Left ventricle myocardium superior (tissue), 1 donor: ENCODE measurements at regions not wholly inside any gene's neighbourhood (a gene's known extent, or its start where the extent isn't known, plus 50 kb on each side); places are given as distances from the start of the nearest gene placed in this dataset.
"Not testable (repeated sequence)": the region's sequence is repeated elsewhere in the genome, so short reads cannot be mapped to it uniquely, and the experiment has no call there.

Experiments used
- ATAC-seq: fragments of 200-7000 bp; cut with Tn5 transposase; one replicate; pipeline ENCODE4 v1.9.1; 2020; ENCODE audit warnings: mild to moderate bottlenecking, moderate library complexity
- DNase-seq: peaks from one replicate; pipeline ENCODE4 v3.0.0-alpha.2; 2020
- intact Hi-C: fragments of 100-400 bp; cut with micrococcal nuclease; formaldehyde crosslinking; loops from one replicate; pipeline ENCODE4 v1.11.0; 2022
- donor health status: DM: no; HTN: yes; CAD: no; lungs with severe emphysema.

DNA sequence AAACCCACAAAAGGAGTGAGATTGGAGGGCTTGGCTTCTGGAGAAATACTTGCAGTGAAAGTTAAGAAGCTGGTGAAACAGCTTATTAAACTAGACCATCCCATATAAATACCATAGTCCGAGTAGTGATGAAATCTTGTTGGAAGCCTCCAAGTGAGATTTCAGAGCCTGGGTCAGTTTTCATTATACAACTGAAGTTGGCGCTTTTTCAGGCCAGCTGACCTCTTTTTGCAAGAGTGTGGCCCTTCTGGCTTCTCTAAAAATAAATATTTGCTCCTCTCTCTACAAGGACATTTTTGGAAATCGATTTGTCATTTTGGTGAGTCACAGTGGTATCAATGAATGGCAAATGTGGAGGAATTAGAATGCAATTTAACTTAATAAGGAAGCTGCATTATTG is 51.2 kb upstream of the THRB start:
- intact Hi-C loops = no loop called here
- ATAC-seq = peak; percentile 78
- DNase-seq = peak; percentile 32

DNA sequence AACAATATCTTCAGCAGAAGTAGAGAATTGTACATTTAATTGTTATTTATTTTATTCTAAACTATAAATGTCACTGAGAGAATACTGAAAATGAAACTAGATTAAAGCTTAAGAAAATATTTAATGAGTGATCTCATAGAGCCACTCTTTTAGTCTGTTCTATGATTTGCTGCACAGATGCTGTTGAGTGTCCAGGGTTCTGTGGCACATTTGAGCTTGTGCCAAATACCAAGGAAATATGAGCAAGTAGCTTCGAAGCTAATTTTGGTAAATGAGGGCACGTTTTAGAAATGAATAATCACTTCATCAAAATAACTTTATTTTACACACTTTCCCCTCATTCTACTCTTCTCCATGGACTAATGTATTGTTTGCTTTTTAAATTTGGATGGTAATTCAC is 53.6 kb upstream of the THRB start:
- intact Hi-C loops = no loop called here
- DNase-seq (no peak), ATAC-seq (peak; percentile 57)

DNA sequence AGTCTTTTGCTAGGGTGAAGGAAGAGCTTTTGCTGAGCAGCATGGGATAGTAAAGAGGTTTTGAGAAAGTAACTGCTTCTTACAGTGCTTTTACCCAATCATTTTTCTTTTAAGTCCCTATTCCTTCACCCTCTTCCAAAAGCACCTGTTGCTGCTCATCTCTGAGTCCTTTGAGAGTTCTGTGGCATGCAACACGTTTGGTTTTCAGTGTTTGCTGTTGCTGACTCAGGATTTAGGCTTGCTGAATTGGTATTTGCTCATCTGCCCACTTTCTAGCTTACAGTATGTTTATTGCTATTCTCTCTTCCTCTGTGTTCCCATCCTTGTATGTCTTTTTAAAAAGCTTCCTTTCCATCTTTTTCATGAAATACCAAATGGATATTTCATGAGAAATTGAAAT is 55.9 kb upstream of the THRB start:
- DNase-seq = no peak
- no peak for ATAC-seq
- intact Hi-C loops = no loop called here

DNA sequence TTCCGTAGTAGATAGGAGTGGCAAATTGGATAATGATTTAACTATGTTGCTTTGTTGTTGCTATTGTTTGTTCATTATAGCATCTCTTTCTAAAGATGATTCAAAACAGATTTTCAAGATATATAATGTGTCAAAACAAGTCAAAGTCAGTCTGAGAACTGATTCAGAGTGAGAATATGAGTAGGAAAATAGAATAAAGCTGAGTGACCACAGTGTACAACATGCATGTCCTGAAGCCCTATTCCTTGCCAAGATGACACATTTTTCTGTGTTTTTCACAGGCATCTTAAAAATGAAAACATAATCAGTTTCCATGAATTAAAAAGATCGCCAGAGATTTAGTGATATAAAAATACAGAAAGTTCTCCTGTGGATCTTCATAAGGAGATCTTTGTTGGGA is 57.0 kb upstream of the THRB start:
- DNase-seq = no peak
- intact Hi-C loops = no loop called here
- no peak for ATAC-seq

DNA sequence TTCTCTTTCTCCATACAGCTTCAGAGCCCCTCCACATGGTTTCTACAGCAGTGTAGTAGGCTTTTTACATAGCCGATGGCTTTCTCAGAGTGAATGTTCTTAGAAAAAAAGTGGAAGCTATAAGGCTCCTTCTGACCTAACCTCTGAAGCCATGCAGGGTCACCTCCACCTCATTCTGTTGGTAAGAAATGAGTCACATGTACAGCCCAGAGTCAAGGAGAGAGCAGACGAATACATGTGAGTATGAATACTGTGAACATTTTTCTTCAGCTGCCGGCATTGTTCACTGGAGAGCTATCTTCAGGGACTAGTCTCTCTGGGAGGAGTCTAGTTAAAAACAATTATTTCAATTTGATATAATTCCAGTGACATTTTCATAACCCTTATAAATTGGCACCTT is 68.2 kb upstream of the THRB start:
- ATAC-seq (no peak), DNase-seq (no peak)
- intact Hi-C loops = no loop called here

DNA sequence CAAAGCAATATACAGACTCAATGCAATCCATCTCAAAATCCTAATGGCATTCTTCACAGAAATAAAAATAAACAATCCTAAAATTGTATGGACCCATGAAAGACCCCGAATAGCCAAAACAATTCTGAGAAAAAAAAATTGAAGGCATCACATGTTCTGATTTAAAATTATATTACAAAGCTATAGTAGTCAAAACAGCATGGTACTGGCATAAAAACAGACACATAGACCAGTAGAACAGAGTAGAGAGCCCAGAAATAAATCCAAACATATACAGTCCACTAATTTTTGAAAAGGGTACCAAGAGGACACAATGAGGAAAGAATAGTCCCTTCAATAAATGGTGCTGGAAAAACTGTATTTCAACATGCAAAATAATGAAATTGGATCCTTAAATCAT is 70.4 kb upstream of the THRB start:
- DNase-seq (no peak), ATAC-seq (no peak)
- intact Hi-C loops = no loop called here

DNA sequence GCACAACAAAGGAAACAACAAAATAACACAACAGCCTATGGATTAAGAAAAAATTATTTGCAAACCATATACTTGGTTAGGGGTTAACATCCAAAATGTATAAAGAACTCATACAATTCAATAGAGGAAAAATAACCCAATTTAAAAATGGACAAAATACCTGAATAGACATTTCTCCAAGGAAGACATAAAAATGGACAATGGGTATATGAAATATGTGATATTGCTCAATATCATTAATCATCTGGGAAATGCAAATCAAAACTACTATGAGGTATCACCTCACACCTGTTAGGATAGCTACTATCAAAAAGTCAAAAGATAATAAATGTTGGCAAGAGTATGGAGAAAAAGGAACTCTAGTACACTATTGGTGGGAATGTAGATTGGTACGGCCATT is 71.0 kb upstream of the THRB start:
- no peak for ATAC-seq
- DNase-seq = no peak
- intact Hi-C loops = no loop called here

DNA sequence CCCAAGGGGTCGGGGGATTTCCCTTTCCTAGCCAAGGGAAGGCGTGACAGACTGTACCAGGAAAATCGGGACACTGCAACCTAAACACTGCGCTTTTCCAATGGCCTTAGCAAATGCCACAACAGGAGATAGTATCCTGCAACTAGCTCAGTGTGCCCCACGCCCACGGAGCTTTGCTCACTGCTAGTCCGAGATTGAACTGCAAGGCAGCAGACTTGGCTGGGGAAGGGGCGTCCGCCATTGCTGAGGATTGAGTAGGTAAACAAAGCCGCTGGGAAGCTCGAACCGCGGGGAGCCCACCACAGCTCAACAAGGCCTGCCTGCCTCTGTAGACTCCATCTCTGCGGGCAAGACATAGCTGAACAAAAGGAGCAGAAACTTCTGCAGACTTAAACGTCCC is 72.3 kb upstream of the THRB start:
- no peak for ATAC-seq
- DNase-seq = peak; percentile 18
- intact Hi-C loops = no loop called here

DNA sequence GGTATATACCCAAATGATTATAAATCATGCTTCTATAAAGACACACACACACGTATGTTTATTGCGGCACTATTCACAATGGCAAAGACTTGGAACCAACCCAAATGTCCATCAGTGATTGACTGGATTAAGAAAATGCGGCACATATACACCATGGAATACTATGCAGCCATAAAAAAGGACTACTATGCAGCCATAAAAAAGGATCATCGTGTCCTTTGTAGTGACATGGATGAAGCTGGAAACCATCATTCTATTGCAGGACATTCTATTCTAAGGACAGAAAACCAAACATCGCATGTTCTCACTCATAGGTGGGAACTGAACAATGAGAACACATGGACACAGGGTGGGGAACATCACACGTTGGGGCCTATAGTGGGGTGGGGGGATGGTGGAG is 77.8 kb upstream of the THRB start:
- DNase-seq, intact Hi-C loops, ATAC-seq: not testable (repeated sequence)

DNA sequence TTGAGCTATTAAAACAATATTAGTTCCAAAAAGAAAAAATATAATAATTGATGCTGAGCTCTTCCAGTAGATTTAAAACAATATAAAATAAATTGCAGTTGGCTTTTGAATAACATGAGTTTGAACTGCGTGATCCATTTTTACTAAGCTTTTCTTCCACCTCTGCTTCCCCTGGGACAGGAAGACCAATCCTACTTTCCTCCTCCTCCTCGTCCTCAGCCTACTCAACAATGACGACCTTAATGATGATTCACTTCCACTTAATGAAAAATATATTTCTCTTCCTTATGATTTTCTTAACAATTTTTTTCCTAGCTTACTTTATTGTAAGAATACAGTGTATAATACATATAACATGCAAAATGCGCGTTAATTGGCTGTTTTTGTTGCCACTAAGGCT is 78.9 kb upstream of the THRB start:
- ATAC-seq (no peak), DNase-seq (no peak)
- intact Hi-C loops = no loop called here

DNA sequence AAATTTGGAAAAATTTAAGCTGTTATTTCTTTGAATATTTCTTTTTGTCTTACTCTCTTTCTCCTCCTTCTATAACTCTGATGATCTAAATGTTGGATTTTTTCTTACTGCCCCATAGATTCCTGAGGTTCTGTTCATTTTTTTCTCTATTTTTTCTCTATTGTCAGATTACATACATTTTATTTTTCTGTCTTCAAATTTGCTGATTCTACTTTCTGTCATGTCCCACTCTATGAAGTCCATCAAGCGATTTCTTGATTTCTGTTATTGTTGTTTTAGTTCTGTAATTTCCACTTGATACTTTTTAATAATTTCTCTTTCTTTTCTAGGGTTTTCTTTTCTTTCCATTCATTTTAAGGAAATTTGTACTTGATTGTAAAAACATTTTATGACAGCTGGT is 83.7 kb upstream of the THRB start:
- intact Hi-C loops = no loop called here
- no peak for DNase-seq
- ATAC-seq = no peak

DNA sequence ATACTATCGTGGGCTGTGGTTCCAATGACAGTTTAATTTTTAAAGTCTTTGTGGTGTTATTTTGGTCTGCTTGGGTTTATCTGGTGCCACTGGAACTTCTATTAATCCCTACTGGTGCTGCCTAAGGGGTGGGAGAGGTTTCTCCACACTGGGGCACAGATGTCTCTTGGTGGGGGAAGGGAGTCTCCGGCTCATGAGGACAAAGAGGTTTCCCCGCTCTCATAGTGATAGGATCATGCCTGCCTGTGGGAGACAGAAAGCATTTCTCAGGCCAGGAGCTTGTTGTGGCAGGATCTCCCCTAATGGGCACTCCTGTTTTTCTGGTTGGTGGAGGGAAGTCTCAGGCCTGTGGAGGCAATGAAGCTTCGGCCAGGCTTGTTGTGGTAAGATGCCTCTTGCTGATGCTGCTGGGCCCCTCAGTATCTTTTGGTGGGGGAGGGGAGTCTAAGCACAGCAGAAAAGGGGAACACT is 84.3 kb upstream of the THRB start:
- intact Hi-C loops = no loop called here
- DNase-seq (no peak), ATAC-seq (no peak)

DNA sequence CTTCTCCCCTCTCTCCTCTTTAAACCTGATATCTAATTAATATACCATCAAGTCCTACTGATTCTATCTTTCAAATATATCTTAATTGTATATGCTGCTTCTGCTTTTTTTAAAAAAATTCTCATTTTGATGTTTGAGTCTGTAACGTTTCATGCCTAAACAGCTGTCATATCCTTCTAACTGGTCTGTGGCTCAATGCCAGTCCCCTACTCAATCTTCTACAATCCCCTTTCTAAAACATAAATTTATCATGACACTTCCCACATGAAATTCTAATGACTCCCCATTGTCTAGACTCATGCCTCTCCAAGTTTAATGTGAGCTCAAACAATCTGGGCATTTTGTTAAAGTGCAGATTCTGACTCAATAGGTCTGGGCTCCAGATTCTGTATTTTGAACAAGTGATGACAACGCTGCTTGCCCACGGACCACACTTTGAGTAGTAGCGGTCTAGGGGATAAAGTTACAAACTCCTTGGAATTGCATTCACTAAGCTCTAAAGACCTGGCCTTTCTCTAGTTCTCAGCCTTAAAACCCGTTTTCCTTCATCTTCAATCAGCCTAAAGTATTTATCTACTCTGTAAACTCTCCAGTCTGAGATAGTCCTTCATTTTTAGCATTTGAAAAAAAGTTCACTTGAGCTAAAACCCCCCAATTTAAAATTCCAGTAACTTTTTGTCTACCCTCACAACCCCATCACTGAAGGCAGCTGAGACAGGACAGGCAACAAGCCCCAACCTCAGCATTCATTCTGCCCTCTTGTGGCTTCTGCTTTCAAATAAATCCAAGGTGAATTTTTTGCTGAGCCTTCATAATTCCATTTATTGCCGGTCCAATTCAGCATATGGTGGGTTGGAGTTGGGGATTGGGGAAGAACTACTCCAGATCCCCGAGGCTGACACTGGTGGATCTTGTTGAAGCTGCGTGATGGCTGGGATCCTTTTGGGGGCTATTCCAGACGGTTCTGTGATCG is 88.1 kb upstream of the THRB start:
- intact Hi-C loops = no loop called here
- DNase-seq (no peak), ATAC-seq (peak; percentile 47)

DNA sequence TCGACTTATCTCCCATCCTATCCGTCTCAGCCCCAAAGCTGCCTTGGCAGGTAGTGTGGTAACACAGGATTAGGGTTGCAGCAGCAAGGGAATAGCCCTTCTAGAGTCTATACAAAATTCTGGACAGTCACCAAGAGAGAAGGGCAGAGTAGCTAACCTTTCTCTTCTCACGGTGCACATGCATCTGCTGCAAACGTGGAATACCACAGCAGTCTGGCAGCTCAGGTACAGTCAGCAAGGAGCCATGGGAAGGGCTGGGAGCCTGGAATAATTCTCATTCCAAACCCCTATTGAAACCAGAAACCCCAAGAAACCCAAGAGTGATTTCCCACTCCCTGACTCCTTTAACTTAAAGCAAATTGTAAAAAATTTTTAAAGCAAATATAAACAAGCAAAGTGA is 92.3 kb upstream of the THRB start:
- DNase-seq (no peak), ATAC-seq (no peak)
- intact Hi-C loops = no loop called here

DNA sequence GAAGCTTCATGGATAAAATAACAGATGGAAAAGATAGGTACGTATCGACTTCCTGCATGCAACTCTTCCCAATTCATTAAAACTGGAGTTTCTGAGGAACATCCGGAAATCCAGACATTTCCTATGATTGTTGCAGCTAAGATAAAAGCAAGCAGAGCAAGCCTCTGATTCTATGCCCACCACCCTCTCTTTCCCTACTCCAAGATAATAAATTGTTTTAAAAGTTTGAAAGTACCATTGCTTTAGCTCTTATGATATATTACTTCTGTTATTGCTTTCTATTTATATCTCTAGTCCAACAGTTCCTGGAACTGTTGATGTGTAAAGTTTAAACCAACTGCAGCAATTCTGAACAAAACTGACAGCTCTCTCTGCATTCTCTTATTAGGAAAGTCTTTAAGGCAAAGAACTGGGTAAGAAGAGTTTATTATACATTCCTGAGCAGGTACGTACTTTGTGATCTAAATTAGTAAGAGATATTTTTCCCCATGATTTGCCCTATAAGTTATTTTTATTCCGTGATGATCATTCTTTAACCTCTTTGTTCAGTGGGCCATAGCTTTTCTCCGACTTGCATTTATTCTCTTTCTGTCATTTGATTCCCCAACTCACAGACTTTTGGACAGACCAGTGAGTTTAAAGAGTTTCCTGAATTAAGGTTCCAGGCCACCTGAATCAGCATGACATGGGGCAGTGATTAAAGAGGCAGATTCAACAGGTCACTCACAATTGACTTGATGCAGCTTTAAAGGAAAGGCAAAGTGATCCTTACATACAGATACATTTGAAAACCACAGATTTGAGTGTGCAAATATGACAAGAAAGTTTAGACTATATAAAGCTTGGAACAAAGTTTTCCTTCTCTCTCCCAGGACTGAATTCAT is 94.2 kb upstream of the THRB start:
- DNase-seq (no peak), ATAC-seq (no peak)
- intact Hi-C loops = no loop called here

DNA sequence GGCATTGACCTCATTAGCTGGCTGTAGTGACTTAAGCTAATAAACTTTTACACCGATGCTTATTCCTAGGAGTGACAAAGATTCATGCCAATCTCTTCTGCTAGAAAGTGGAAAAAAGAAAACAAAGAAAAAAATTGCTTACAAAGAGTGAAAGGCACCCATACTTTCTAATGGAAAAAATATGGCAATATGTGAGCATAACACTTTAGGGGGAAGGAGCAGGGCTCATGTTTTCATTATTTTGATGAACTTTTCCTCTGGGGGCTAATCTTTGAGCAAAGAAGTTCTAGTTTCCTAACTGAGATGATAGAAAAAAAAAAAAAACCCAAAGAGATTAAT is 94.8 kb upstream of the THRB start:
- intact Hi-C loops = no loop called here
- DNase-seq (no peak), ATAC-seq (no peak)

DNA sequence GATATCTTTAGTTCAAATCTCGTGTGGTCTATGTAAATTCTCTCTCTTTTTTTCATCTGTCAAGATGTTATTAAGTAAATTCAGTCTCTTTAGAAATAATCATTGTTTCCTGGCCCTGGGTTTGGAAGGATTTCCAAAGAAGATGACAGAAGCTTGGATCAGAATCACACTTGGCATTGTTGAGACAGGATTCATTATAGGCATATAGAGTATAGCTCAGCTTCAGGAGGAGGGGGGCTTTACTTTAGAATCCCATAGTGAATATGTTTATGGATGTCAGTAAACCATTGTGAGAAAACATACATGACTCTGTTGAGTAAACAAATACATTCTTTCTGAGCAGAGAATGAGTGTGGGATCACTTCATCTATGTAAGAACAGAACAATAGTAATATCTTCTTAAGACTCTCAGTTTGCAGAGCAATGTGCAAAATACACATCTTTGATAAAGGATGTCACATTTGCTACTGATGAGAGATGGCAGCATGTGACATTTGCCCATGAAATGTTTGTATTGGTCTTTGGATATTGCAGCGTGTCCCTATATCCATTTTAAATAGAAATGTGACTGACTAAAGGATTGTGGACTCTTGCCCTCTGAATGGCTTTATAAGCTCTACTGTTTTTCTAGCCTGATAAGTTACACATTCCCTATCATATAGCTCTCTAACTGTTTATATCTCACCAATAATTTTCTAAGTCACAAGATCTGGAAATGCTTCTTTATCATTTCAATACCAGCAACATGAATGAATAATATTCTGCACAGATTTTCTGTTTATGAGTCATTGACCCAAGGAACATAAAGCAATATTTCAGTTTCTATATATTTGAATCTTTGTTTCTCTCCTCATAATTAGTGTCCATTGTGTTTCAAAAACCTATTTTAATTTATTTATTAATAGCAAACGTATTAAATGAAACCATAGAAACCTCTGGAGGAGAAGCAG is 95.6 kb upstream of the THRB start:
- intact Hi-C loops = no loop called here
- DNase-seq (no peak), ATAC-seq (no peak)

DNA sequence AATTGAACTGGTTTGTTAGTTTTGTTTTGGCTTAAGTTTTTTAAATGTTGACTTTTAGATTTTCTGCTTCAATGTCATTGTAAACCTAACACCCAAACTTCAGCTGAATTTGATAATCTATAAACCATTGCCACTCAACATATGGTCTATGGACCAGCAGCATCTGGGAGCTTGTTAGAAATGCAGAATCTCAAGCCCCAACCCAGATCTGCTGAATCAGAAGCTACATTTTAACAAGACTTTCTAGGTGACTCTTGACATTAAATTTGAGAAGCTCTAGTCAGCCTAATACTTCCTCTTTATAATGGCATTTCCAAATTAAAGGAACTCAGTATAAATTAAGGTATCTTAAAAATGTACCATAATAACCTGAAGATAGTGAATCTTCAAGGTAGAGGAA is 96.5 kb upstream of the THRB start:
- ATAC-seq (no peak), DNase-seq (no peak)
- intact Hi-C loops = no loop called here
